ENCODE measurements at regions not wholly inside any gene's neighbourhood (a gene's known extent, or its start where the extent isn't known, plus 50 kb on each side); places are given as distances from the start of the nearest gene placed in this dataset.

GRCh38 chr1:115413621-115414020, 75.6 kb upstream of the NGF start:
- TF ChIP-seq, protein P1, sequence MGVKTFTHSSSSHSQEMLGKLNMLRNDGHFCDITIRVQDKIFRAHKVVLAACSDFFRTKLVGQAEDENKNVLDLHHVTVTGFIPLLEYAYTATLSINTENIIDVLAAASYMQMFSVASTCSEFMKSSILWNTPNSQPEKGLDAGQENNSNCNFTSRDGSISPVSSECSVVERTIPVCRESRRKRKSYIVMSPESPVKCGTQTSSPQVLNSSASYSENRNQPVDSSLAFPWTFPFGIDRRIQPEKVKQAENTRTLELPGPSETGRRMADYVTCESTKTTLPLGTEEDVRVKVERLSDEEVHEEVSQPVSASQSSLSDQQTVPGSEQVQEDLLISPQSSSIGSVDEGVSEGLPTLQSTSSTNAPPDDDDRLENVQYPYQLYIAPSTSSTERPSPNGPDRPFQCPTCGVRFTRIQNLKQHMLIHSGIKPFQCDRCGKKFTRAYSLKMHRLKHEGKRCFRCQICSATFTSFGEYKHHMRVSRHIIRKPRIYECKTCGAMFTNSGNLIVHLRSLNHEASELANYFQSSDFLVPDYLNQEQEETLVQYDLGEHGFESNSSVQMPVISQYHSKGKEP (CRISPR knock-in tag; IDR thresholded peaks at IDR 0.05), result no peak
- TF ChIP-seq YY1 (IDR thresholded peaks at IDR 0.05; ENCODE audit: insufficient read depth, insufficient replicate concordance, low read depth, low read length) (no peak), TBL1XR1 (IDR thresholded peaks at IDR 0.05; ENCODE audit: borderline replicate concordance, low read length, partially characterized antibody) (no peak), POLR2A (IDR thresholded peaks at IDR 0.05; ENCODE audit: insufficient read depth in 1 of 2, low read depth in 2 of 2, low read length in 2 of 2) (no peak), ZNF780A (CRISPR knock-in tag; IDR thresholded peaks at IDR 0.05) (no peak), CENPT (CRISPR knock-in tag; IDR thresholded peaks at IDR 0.05; ENCODE audit: low read depth) (no peak), MAFK (conservative IDR thresholded peaks at IDR 0.05 in 1 of 2, IDR thresholded peaks at IDR 0.05 in 1 of 2; ENCODE audit: low read length in 2 of 2) (no peak), ZNF407 (CRISPR knock-in tag; IDR thresholded peaks at IDR 0.05; ENCODE audit: not compliant biosample characterization) (no peak), FOSL1 (CRISPR knock-in tag; IDR thresholded peaks at IDR 0.05; ENCODE audit: borderline replicate concordance) (no peak), HOXD1 (CRISPR knock-in tag; IDR thresholded peaks at IDR 0.05) (no peak), TOPORS (CRISPR knock-in tag; IDR thresholded peaks at IDR 0.05) (no peak)
- TF ChIP-seq, protein P2, sequence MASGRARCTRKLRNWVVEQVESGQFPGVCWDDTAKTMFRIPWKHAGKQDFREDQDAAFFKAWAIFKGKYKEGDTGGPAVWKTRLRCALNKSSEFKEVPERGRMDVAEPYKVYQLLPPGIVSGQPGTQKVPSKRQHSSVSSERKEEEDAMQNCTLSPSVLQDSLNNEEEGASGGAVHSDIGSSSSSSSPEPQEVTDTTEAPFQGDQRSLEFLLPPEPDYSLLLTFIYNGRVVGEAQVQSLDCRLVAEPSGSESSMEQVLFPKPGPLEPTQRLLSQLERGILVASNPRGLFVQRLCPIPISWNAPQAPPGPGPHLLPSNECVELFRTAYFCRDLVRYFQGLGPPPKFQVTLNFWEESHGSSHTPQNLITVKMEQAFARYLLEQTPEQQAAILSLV (CRISPR knock-in tag; IDR thresholded peaks at IDR 0.05; ENCODE audit: borderline replicate concordance), result no peak
- TF ChIP-seq, protein P3, sequence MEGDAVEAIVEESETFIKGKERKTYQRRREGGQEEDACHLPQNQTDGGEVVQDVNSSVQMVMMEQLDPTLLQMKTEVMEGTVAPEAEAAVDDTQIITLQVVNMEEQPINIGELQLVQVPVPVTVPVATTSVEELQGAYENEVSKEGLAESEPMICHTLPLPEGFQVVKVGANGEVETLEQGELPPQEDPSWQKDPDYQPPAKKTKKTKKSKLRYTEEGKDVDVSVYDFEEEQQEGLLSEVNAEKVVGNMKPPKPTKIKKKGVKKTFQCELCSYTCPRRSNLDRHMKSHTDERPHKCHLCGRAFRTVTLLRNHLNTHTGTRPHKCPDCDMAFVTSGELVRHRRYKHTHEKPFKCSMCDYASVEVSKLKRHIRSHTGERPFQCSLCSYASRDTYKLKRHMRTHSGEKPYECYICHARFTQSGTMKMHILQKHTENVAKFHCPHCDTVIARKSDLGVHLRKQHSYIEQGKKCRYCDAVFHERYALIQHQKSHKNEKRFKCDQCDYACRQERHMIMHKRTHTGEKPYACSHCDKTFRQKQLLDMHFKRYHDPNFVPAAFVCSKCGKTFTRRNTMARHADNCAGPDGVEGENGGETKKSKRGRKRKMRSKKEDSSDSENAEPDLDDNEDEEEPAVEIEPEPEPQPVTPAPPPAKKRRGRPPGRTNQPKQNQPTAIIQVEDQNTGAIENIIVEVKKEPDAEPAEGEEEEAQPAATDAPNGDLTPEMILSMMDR (CRISPR knock-in tag; IDR thresholded peaks at IDR 0.05), result no peak

Data from HepG2 (cell line).